ENCODE measurements at regions not wholly inside any gene's neighbourhood (a gene's known extent, or its start where the extent isn't known, plus 50 kb on each side); places are given as distances from the start of the nearest gene placed in this dataset.

GRCh38 chrX:40405399-40405798, 175.4 kb upstream of the ATP6AP2 start:
- Histone ChIP-seq H3K36me3 (ENCODE audit: control insufficient read depth in 2 of 2, insufficient read depth in 2 of 2, low read length in 1 of 2) (no peaks in the 10 kb centered on the region), H3K9me3 (replicated peaks; ENCODE audit: control insufficient read depth, insufficient read depth, low read length) (peaks cover 1% of the 10 kb centered on the region; the same call in 1 of the 3 replicates), H3K9ac (ENCODE audit: control insufficient read depth, insufficient read depth, low read length) (no peak overlapping the region), H3K27ac (ENCODE audit: control insufficient read depth, insufficient read depth) (no peak overlapping the region; the same call in 1 of the 2 replicates), H2AFZ (ENCODE audit: control insufficient read depth, low read depth, low read length) (no peak overlapping the region), H3K79me2 (ENCODE audit: control insufficient read depth, insufficient read depth, low read length) (no peaks in the 10 kb centered on the region), H3K27me3 (replicated peaks in 1 of 2; ENCODE audit: control insufficient read depth in 2 of 2, insufficient read depth in 2 of 2, low read length in 1 of 2) (no peaks in the 10 kb centered on the region), H3K4me3 (no peak overlapping the region), H3K4me1 (ENCODE audit: control insufficient read depth, insufficient read depth, low read length) (peaks cover 3% of the 10 kb centered on the region; the same call in 1 of the 2 replicates), H4K20me1 (ENCODE audit: control insufficient read depth, insufficient read depth) (no peaks in the 10 kb centered on the region), H3K4me2 (ENCODE audit: control insufficient read depth, insufficient read depth) (no peak overlapping the region)
- in situ Hi-C loops (cut with MboI) = no loop called here
- DNase-seq (ENCODE audit: low read depth, low spot score) = no peak
- TF ChIP-seq RB1 (IDR thresholded peaks at IDR 0.05; ENCODE audit: borderline replicate concordance) (no peak), SKIL (IDR thresholded peaks at IDR 0.05; ENCODE audit: low read depth, poor library complexity, severe bottlenecking) (no peak), JUND (IDR thresholded peaks at IDR 0.05; ENCODE audit: low read depth, low read length) (no peak), RFX5 (IDR thresholded peaks at IDR 0.05; ENCODE audit: low read depth, low read length) (no peak), YY1 (IDR thresholded peaks at IDR 0.05; ENCODE audit: low read depth, low read length) (no peak), ZBTB33 (IDR thresholded peaks at IDR 0.05) (no peak), ZNF274 (IDR thresholded peaks at IDR 0.05; ENCODE audit: insufficient read depth, insufficient read length) (no peak), ZNF207 (IDR thresholded peaks at IDR 0.05; ENCODE audit: borderline replicate concordance) (no peak)
- intact Hi-C loops (cut with micrococcal nuclease; ENCODE audit: unreplicated experiment) = loop anchor here (10.0 kb wide), 1 partner anchor 91 kb away; no protein-coding TSS in a partner anchor
- ChIA-PET SMC1A (ENCODE audit: uncharacterized antibody, unreplicated experiment) (interaction anchor here (1.8 kb wide), 1 partner anchor 14 kb away, joined by 4 read pairs; no protein-coding TSS in a partner anchor), CTCF (no interaction called here), RAD21 (ENCODE audit: unreplicated experiment) (no interaction called here), POLR2A (no interaction called here)
- no peak for FAIRE-seq
- BruUV-seq (replicated peaks) = no TSS peak
- WGBS (ENCODE audit: insufficient coverage, insufficient replicate concordance, low lambda C conversion rate, missing lambda C conversion rate) = 52% methylated on average over 3 of the region's 3 CpGs
- ATAC-seq = no peak
